Lung (tissue), 11 donors: ENCODE measurements at regions not wholly inside any gene's neighbourhood (a gene's known extent, or its start where the extent isn't known, plus 50 kb on each side); places are given as distances from the start of the nearest gene placed in this dataset.

Experiments
- ATAC-seq: fragments of 200-7000 bp; cut with Tn5 transposase; one replicate; pipeline ENCODE4 v1.9.1; 2020; ENCODE audit warnings: moderate number of reproducible peaks; ENCODE audit not compliant: insufficient read depth, low FRiP score
- DNase-seq, 3 donors: peaks; one replicate each; pipeline ENCODE4 v3.0.0-alpha.2; 2013 to 2017
- H3K27ac ChIP-seq, 2 donors: one replicate each; pipeline ENCODE4 v1.5.1; 2013; ENCODE audit warnings: mild to moderate bottlenecking in 2 of 2, moderate library complexity in 2 of 2, control low read depth in 1 of 2, inconsistent platforms in 1 of 2, low read depth in 1 of 2, low read length in 1 of 2
- H3K27me3 ChIP-seq, 3 donors: one replicate each; pipeline ENCODE4 v1.5.1; 2013; ENCODE audit warnings: low read length in 2 of 3; ENCODE audit not compliant: control insufficient read depth in 3 of 3, insufficient read depth in 3 of 3
- H3K36me3 ChIP-seq, 4 donors: one replicate each; pipeline ENCODE4 v1.5.1; 2013; ENCODE audit warnings: low read length in 4 of 4, mild to moderate bottlenecking in 1 of 4, moderate library complexity in 1 of 4; ENCODE audit not compliant: control insufficient read depth in 4 of 4, insufficient read depth in 4 of 4
- H3K4me1 ChIP-seq, 5 donors: one replicate each; pipeline ENCODE4 v1.5.1; 2013; ENCODE audit warnings: low read length in 5 of 5, mild to moderate bottlenecking in 2 of 5, moderate library complexity in 1 of 5; ENCODE audit not compliant: control insufficient read depth in 5 of 5, insufficient read depth in 5 of 5
- H3K4me3 ChIP-seq: one replicate; pipeline ENCODE4 v1.5.1; 2013; ENCODE audit warnings: mild to moderate bottlenecking, control low read depth, moderate library complexity
- H3K9ac ChIP-seq, 2 donors: one replicate each; pipeline ENCODE4 v1.5.1; 2013; ENCODE audit warnings: low read length in 2 of 2, control low read depth in 1 of 2; ENCODE audit not compliant: insufficient read depth in 1 of 2
- H3K9me3 ChIP-seq, 4 donors: one replicate each; pipeline ENCODE4 v1.5.1; 2013; ENCODE audit warnings: low read length in 3 of 4, mild to moderate bottlenecking in 1 of 4, moderate library complexity in 1 of 4; ENCODE audit not compliant: control insufficient read depth in 4 of 4, insufficient read depth in 3 of 4
- whole genome bisulfite sequencing, 2 donors: extraction: QIAGEN DNeasy Blood & Tissue Kit; methylation state at CpG; one replicate each; pipeline ENCODE4 v1.1.7; 2013; 5-methylcytosine and 5-hydroxymethylcytosine counted together
- TF ChIP-seq, protein P1 (sequence below): IDR thresholded peaks from 2 replicates; pipeline ENCODE4 v1.5.1; 2012; ENCODE audit warnings: mild to moderate bottlenecking; ENCODE audit errors: control extremely low read depth, extremely low read depth
- donor health status: control.
- donor health status: control.
- donor health status: Bipolar disorder and iron deficiency.
- donor health status: healthy.
- donor health status: DM: yes; HTN: yes; CAD: no.

DNA sequence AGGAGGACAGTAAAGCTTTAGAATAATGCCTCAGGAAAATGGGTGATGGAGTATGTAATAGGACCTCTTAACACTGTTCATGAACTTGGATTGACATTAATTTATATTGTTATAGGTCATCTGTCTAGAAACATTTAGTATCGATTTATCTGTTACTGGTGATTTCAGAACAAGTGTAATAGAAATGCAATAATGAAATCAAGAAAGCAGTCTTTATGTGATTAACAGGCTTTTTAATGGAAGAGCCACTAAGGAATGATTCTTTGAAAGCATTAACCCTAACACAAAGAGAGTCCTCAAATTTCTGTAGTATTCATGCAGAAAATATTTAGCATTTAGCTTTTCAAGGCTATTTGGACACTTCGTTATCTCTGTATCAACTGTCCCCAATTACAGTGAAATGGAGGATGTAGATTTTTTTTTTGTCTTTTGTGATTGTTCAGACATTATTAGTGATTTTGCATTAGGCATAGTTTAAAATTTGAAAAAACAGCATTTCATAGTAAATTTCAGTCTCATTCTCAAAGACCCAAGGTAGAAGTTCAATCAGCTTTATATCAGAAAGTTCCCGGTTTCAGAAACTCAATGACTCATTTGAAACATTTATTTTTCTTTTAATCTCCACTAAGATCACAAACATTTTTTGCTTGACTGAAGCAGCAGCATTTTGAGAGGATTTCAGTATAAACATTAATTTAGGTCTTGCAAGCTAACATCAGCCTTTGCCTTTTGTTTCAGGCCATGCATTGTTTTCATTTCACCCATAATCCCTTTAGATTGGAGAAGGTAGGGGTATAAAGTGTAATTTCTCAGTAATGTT is 56.3 kb downstream of the AGTR2 start:
- TF ChIP-seq, protein P1, sequence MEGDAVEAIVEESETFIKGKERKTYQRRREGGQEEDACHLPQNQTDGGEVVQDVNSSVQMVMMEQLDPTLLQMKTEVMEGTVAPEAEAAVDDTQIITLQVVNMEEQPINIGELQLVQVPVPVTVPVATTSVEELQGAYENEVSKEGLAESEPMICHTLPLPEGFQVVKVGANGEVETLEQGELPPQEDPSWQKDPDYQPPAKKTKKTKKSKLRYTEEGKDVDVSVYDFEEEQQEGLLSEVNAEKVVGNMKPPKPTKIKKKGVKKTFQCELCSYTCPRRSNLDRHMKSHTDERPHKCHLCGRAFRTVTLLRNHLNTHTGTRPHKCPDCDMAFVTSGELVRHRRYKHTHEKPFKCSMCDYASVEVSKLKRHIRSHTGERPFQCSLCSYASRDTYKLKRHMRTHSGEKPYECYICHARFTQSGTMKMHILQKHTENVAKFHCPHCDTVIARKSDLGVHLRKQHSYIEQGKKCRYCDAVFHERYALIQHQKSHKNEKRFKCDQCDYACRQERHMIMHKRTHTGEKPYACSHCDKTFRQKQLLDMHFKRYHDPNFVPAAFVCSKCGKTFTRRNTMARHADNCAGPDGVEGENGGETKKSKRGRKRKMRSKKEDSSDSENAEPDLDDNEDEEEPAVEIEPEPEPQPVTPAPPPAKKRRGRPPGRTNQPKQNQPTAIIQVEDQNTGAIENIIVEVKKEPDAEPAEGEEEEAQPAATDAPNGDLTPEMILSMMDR: no peak
- Histone ChIP-seq H3K9ac (no peak overlapping the region), H3K27me3 (peaks cover 0 to 28% (median 5%) of the 10 kb centered on the region in 3 donors), H3K4me3 (no peak overlapping the region), H3K4me1 (no peaks in the 10 kb centered on the region), H3K27ac (no peak overlapping the region), H3K36me3 (no peaks in the 10 kb centered on the region), H3K9me3 (peaks cover 0 to 2% (median 0%) of the 10 kb centered on the region in 4 donors)
- 87 to 88% methylated on average over 3 of the region's 3 CpGs for WGBS, 2 donors
- no peak for DNase-seq
- no peak for ATAC-seq

- Histone ChIP-seq H3K9me3 (peaks cover 0 to 2% (median 0%) of the 10 kb centered on the region in 4 donors), H3K9ac (no peak overlapping the region), H3K27me3 (peaks cover 0 to 32% (median 8%) of the 10 kb centered on the region in 3 donors), H3K4me1 (no peaks in the 10 kb centered on the region), H3K27ac (no peak overlapping the region), H3K4me3 (no peak overlapping the region), H3K36me3 (no peaks in the 10 kb centered on the region)
- DNase-seq (no peak), ATAC-seq (no peak)
- 36 to 47% methylated on average over 4 of the region's 4 CpGs for WGBS, 2 donors
- TF ChIP-seq, protein P1: no peak
These were observed 59.8 kb downstream of the AGTR2 start for GRCh38 chrX:116230130-116230898.

DNA sequence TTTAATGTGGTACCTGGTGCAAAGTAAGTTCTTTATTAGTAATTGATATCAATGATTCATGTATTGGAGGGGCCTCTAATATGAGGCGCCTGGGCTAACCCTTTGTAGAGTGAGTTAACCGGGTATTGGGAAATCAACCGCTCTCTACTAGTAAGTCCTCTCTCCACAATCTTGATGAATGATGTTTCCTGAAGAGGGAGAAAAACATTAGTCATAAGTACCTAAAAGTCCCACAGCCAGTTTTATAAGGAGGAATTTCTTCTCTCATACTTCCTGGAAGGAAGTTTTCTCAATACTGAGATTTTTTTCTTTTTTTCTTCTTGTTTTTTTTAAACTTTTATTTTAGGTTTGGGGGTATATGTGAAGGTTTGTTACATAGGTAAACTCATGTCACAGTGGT is 62.3 kb downstream of the AGTR2 start:
- Histone ChIP-seq H3K4me1 (no peaks in the 10 kb centered on the region), H3K27ac (no peak overlapping the region), H3K27me3 (peaks cover 0 to 22% (median 8%) of the 10 kb centered on the region in 3 donors), H3K4me3 (no peak overlapping the region), H3K36me3 (no peaks in the 10 kb centered on the region), H3K9ac (no peak overlapping the region), H3K9me3 (peaks cover 0 to 2% (median 0%) of the 10 kb centered on the region in 4 donors)
- TF ChIP-seq, protein P1: no peak
- DNase-seq (peak in 1 of 3 donors; percentile 26), ATAC-seq (no peak)
- WGBS, 2 donors: 65 to 92% methylated on average over 3 of the region's 3 CpGs
